Adrenal gland (tissue), 5 donors: ENCODE measurements at regions not wholly inside any gene's neighbourhood (a gene's known extent, or its start where the extent isn't known, plus 50 kb on each side); places are given as distances from the start of the nearest gene placed in this dataset.

Source experiments
- POLR2A ChIP-seq, 2 donors: fragments of 450-650 bp; IDR thresholded peaks; one replicate each; pipeline ENCODE4 v1.6.1; 2017; ENCODE audit warnings: antibody characterized with exemption in 2 of 2, mild to moderate bottlenecking in 2 of 2, moderate library complexity in 1 of 2
- TF ChIP-seq, protein P1 (sequence below), 6 experiments: fragments of 450-650 bp in 4 of 6; fragments of 200-600 bp in 2 of 6; sonication (generic) in 1 of 6; IDR thresholded peaks; 1 replicate in 5 of 6; 2 replicates in 1 of 6; pipeline versions ENCODE4 v1.5.1 to v1.8.0; 2016 to 2021; ENCODE audit warnings: antibody characterized with exemption in 6 of 6, mild to moderate bottlenecking in 2 of 6, moderate library complexity in 1 of 6
- donor health status: DM: no; HTN: no; CAD: no.

DNA sequence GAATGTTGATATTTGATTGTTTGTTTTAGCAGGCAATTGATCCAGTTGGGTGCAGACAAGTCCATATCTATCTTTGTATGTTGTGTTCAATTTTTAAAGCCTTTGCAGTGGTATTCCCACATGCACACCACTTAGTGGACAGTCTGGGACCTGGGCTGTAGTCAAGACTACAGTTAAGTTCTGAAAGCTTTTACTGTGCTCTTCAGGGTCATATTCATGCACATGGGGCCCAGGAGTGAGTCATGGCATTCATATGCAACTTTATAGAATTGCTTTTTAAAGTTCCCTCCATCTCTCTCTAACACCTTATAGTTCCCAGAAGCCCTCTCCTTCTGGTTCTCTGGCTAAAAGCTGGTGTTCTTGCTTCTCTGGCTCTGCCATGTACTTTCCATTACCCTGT, 228.2 kb upstream of the CCNH start:
- TF ChIP-seq, protein P1, sequence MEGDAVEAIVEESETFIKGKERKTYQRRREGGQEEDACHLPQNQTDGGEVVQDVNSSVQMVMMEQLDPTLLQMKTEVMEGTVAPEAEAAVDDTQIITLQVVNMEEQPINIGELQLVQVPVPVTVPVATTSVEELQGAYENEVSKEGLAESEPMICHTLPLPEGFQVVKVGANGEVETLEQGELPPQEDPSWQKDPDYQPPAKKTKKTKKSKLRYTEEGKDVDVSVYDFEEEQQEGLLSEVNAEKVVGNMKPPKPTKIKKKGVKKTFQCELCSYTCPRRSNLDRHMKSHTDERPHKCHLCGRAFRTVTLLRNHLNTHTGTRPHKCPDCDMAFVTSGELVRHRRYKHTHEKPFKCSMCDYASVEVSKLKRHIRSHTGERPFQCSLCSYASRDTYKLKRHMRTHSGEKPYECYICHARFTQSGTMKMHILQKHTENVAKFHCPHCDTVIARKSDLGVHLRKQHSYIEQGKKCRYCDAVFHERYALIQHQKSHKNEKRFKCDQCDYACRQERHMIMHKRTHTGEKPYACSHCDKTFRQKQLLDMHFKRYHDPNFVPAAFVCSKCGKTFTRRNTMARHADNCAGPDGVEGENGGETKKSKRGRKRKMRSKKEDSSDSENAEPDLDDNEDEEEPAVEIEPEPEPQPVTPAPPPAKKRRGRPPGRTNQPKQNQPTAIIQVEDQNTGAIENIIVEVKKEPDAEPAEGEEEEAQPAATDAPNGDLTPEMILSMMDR (IDR thresholded peaks at IDR 0.05): no peak
- TF ChIP-seq POLR2A (IDR thresholded peaks at IDR 0.05): no peak
